Iris pigment epithelial cell (primary cell): ENCODE measurements at regions not wholly inside any gene's neighbourhood (a gene's known extent, or its start where the extent isn't known, plus 50 kb on each side); places are given as distances from the start of the nearest gene placed in this dataset.
A peak's percentile ranks its signal among the peaks of the same experiment; 100 is the strongest.

ENCODE experiments used
- DNase-seq: peaks from one replicate; pipeline ENCODE4 v3.0.0-alpha.2; 2011; ENCODE audit warnings: low read depth

DNA sequence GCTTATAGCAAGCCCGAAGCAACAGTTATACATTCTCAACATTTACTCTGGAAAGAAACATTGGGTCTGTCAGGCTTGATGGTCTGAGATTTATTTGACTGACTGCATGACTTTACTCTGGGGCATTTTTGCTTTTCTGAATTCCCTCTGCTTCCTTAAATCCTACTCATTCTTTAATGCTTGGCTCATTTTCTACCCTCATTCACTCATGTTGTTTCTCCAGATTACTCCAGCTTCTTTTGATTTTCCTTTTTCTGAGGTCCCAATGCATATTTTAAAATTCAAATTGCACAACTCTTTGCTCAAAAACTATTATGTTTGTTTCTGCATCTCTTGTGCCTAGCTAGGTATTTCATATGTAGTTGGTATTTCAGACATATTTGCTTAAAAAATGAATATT is 2002.9 kb upstream of the NUDT12 start:
- DNase-seq: no peak

DNA sequence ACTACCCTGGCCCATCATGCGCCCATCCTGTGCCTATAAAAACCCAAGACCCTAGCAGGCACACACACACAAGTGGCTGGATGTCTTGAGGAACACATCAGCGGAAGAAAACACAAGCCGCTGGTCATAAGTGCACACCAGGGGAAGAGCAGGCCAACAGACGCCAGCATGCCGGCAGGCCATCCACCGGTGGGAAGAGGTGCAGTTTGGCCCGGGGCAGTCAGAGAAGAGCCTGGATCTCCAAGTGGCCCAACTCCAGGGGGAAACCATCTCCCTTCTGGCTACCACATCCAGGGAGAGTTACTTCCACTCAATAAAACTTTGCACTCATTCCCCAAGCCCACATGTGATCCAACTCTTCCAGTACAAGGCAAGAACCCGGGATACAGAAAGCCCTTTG is 2001.3 kb upstream of the NUDT12 start:
- DNase-seq: no peak

DNA sequence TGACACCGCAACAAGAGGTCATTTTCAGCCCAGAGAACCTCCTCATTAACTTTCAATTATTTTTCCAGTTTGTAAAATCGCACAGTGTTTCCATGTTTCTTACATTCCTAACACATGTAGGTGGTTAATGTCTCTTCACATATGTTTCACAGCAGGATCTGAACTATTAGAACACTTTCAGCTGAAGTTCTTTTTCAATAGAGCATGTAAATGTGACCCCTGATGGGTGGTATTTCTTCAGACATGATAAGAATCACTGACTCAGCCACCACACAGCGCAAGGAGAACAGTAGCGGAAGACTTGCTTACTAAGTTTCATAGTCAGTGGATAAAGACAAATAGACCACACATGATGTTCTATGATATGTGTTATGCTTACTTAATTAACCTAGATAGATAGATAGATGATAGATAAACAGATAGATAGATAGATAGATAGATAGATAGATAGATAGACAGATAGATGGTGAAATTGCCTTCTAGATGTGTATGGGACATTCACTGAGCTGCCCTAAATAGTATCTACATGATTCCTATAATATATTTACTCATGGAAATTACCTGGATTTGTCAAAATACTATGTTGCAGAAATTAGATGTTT is 1992.1 kb upstream of the NUDT12 start:
- DNase-seq: no peak

DNA sequence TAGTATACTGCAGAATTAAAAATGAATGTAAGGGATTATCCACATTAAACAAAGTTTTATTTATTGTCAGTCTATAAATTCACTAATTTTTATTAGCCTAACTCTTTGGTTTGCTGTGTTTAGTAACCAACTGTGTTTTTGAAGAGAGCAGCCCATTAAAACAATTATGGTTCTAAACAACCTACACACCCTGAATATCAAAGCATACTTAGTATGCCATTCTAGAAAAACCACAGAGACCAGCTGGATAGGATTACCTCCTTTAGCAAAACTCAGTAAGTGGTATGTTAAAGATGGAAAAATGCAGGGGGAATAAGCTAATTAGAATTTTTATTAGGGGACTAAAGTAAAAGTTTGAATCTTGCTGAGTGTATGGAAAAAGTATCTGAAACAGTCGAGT is 1981.7 kb upstream of the NUDT12 start:
- DNase-seq: no peak

DNA sequence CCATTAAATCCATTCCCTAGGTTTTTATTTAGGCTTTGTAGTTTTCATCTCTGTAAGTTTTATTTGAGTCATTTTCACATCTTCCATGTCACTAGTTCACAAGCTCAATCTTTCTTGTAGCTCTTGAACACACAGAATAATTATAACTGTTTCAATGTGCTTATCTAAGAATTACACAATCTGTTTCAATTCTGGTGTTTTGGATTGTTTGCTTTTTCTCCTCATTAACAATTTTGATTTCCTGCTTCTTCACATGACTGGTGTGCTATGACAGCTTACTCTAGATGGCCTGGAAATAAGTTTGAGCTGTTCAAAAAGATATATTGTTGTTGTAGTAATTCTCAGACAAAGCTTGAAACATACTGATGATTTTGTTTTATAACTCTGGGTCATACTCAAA is 1974.1 kb upstream of the NUDT12 start:
- no peak for DNase-seq

DNA sequence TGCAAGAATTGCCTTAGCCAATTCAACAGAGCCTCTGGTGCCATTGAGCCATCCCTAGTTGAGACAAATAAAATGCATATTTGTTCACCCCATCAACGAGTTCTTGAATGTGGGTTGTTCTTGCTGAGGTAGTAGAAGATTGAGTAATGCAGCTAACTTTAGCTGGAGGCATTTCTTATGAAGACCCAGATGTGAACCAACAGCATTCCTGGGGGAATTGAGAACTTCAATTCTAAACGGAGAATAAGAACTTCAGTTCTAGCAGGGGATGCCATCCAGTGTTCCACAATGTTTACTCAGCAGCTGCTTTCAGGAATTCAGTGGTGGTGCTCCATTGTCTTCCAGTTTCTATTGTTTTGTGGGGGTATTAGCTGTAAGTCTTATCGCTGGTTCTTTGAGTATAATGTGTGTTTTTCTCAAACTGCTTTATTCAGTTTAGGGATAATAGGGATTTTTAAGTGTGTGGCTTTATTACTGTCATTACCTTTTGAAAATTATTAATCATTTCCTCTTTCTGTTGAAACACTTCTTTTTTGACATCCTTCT is 1968.2 kb upstream of the NUDT12 start:
- no peak for DNase-seq

DNA sequence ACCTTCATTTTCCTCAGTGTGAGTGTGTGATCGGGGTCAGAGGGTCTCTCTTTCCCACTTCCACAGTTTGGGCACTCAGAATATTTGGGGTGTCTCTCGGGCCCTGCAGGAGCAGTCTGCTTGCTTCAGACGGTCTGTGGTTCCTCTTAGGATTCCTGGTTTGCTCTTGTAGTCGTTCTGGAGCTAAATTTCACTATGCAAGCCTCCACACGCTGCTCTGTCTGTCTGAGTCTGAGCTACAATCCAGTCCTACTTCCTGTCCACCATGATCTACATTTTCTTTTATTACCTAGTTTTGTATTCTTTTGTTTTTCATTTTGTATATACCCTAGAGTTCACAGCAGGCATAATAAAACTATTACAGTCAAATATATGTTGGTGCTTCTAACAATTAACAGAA is 1967.3 kb upstream of the NUDT12 start:
- DNase-seq: no peak

DNA sequence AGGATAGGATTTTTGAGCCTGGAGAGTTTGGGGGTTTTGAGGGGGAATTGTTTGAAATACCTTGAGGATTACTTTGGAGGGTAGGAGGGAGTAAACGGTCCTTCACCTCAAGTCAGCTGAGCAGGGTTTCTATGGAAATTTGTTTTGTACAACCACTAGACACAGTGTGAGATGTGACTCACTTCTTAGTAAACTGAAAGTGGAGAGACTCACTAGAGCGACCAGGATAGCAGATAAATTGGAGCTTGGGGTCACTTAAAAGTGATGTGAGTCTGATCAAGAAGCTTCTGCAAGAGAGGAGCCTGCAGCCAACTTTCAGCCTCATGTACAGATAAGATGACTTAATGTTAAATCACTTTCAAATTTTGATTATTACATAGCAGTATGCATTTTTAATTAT is 1945.9 kb upstream of the NUDT12 start:
- peak; percentile 41 for DNase-seq

DNA sequence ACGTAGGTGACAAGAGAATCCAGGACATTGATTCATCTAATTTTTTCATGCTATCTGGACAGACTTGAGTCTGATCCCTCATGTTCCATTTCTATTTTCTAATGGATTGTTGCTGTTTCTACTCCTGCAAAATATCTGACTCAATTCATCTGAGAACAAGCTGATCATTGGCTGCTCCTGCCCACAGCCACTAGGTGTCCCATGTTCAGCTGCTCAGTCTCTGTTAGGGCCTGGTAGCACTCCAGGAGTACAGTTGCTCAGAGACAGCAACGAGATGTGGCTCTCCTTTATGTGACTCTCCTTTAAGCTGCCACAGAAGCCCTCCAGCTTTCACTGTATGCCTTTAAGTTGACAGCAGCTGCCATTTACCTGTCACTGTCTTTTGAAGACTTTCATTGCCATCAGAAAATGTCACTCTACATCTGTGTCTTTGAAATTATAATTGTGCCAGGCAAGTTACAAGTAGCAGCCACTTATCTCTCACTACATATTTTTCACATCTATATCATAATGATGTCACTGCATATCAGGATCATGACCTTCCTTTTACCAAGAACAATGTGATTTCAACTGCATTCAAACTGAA is 1944.2 kb upstream of the NUDT12 start:
- DNase-seq: peak; percentile 40

DNA sequence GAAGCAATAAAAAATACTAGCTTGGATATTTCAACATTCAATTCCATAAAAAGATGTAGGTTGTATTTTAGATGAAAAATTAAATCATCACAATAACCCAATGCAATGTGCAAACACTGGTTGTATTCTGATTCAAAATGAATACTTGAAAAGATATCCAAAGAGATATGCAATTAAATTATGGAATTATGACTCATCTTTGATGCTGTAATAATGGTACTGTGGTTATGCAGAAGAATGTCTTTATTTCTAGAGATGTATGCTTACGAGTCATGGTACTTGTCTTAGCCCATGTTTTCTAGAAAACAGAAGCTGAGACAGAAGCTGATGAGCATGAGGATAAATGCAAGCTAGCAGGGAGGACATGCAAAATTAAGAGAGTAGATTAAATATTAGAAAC is 1941.4 kb upstream of the NUDT12 start:
- peak; percentile 45 for DNase-seq

DNA sequence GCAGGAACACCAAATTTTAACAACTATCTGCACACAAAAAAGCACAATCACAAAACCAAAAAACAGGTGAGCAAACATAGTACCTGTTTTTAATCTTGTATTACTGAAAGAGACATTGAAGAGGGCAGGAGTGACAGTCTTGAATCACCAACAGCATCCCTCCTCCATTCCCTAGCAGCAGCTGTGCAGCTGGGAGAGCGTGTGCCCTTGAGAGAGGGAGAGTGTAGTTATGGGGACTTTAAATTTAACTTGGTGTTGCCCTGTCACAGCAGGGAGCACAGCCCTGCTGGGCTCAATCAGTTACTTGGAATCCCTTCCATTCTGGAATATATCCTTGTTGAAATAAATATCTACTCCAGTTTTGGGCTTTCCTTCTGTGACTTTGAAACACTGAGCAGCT is 1938.7 kb upstream of the NUDT12 start:
- DNase-seq: no peak

DNA sequence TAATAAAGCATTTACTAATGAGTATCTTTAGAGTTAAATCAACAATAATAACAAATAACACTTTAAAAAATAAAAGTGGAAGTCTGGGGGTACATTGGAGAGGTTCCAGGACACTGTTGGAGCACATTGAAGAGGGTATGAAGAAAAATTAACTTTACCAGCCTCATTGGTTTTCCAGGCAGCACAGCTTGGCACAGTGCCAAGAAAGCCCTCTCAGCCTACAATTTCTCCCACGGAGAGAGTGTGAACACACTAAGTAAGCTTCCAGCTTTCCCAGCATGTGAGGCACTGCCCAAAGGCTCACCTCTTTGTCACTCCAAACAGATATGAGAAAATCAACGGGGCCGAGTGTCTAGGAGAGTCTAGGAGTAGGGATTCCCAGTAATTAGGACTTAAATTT is 1912.8 kb upstream of the NUDT12 start:
- no peak for DNase-seq

DNA sequence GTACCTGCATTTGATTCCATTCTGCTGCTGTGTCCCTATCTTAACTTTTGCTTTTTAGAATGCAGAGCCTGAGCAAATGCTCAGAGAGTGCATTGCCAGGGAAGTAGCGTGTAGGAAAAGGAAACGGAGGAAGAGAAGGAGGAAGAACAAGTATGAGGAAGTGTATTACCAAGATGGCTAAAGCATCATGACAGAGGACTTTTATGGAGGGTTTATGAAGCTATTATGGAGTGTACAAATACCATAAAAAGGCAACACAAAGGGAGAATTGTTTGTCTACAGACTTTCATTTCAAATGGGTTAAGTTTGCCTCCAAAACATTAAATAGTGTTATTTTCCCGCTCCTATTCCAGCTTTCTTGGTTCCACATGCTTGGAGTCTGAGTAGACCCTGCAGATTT is 1899.8 kb upstream of the NUDT12 start:
- no peak for DNase-seq

DNA sequence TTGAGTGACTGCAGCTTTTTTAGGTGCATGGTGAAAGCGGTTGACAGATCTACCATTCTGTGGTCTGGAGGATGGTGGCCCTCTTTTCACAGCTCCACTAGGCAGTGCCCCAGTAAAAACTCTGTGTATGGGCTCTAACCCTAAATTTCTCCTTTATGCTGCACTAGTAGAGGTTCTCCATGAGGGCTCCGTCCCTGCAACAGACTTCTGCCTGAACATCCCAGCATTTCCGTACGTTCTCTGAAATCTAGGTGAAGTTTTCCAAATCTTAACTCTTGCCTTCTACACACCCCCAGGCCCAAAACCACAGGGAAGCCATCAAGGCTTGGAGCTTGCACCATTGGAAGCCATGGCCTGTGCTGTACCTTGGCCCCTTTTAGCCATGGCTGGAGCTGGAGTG is 1898.1 kb upstream of the NUDT12 start:
- no peak for DNase-seq

DNA sequence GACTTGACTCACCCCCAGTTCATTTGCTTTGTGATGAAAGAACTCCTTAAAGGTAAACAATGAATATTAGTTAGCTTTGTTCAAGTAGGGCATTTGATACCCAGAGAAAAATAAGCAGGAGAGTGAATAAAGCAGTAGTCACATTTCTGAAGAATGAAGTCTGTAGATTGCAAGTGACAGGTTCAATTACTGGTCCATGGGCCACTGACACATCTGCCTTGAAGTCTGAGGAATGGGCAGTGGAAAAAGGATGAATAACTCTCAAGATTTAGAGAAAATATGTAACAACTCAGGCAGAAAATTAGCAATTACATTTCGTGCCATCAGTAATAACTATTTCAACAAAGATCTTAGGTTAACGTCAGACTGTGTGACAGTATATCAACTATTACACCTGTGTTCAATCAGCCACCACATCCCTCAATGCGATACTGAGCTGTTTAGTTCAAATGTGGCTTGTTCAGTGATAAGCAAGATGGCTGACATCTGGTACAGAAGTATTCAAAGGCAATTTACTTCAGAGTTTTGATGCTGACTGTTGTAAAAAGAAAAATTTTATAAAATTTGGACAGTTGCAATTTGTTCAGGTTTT is 1890.7 kb upstream of the NUDT12 start:
- DNase-seq: no peak

DNA sequence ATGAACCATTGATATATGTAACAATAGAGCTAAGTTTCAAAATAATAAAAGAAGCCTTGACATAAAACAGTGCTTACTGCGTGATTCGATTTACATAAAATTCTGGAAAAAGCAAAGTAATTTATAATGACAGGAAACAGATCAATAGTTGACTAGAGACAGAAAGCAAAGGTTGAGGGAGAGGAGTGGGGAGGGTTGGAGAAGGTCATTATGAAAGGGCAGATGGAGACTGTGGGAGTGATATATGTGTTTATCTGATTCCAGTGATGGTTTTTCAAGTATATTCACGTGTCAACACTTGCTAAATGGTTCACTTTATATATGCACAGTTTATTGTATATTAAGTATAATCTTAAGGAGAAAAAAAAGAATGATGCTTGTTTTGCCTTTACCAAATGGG is 1885.7 kb upstream of the NUDT12 start:
- DNase-seq: no peak

DNA sequence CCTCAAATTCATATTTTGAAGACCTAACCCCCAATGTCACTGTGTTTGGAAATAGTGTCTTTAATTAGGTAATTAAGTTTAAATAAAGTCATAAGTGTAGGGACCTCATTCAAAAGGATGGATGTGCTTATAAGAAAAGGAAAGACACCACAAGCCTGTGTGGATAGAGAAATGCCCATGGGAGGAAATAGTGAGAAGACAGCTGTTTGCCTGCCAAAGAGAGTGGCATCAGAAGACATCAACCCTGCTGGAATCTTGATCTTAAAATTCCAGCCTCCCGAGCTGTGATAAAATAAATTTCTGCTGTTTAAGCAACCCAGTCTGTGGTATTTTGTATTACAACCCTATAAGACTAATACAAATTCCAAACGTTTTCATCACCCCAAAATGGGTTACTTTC is 1867.9 kb upstream of the NUDT12 start:
- DNase-seq: no peak

DNA sequence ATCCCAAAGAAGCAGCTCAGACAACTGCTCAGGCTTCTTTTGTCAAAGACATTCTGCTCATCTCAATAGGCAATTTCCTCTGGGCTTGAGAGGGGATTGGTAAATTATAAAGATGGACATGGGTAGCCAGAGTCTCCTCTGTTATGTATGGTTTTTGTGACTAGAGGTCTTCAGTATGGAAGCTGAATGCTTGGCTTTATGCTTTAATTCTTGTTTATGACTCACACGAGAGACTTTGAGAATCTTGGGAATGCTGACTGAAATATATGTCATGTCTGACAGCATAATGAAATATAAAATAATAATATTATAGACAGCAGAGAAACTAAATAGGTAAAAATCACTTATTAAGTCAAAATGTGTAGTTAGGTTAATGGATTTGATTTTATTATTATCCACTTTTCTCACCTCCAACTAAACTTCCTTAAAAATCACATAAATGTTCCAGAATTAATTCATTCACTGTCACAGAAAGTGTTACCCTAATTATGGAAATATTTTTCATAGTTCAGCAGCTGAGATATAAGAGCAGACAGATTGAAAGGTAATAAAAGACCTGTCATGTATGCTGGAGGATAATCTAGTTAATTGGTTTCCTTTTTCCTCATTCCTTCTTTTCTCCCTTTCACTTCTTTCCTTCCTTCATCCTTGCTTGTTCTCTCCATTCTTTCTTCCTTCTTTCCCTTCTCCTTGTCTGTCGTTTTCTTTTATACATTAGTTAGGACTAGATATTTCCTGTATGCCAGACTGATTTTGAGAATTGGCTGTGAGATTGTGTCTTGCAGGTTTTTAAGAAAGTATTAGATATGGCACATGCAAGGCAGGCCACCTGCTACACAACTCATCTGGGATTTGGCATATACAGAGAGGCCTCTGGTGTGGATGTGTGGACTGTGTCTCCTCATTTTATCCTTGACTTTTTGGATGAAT is 1866.1 kb upstream of the NUDT12 start:
- DNase-seq: no peak

DNA sequence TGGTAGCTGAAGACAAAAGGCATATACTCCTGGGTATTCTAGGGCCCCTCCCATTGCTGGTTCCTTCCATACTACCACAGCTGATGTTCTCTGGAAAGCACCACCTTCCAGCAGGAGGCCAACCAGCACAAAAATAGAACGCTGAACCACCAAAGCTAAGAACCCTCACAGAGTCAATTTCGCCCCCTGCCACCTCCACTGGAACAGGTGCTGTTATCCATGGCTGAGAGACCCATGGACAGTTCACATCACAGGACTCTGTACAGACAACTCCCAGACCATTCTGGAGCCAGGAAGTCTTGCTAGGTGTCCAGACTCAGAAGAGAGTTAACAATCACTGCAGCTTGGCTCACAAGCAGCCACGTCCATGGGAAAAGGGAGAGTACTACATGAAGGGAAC is 1851.5 kb upstream of the NUDT12 start:
- DNase-seq: no peak

DNA sequence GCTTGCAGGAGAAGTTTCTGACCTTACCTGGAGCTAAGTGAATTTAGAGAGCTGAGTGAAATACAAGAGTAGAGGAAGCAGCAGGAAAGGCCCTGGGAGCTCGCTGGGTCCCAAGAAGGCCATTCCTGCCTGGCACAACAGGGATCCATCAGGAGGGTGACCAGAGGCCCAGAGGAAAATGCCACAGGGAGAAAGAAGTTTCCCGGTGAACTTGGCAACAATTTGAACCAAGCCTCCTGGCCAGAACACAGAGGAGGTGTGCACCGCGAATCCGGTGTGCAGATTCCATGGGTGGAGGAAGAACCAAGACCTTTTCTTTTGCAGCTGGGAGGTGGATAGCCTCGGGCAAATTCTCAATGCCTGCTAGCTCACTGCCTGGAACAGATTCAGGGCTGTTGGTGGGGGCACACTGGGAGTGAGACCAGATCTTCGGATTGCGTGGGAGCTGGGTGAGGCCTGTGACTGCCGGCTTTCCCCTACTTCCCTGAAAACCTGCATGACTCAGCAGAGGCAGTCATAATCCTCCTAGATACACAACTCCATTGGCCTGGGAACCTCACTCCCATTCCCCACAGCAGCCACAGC is 1850.9 kb upstream of the NUDT12 start:
- no peak for DNase-seq

DNA sequence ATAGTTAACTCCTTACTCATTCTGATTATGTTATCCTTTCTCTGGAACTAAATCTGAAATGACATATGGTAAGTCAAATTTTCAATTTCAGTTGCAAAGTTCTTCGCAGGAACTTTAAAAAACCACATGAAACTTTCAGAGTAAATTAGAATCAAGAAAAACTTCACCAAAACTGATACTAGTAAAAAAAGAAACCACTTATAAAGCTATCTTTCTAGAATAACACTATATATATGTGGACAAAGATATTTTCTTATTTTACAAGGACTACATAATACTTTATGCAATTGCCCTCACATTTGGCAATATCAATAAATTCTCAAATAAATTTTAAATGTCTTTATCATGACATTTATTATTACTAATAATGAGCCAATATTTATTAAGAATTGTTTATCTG is 1847.1 kb upstream of the NUDT12 start:
- no peak for DNase-seq

DNA sequence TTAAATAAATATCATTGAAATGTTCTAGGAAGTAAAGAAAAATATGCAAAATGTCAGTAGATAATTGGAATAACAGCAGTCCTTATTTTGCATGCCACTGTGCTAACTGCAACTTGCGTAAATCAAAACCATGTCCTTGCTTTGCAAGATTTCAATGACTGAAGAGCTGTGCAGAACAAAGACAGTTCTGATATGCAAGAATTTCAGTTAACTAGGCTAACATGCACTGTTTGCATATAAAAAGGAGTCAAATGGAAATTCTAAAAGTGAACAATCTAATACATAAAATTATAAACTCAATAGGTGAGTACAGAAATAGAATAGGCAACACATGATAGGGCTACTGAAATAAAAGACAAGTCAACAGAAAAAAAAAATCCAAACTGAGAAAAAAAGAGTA is 1844.6 kb upstream of the NUDT12 start:
- no peak for DNase-seq
